ENCODE measurements at regions not wholly inside any gene's neighbourhood (a gene's known extent, or its start where the extent isn't known, plus 50 kb on each side); places are given as distances from the start of the nearest gene placed in this dataset.

DNA sequence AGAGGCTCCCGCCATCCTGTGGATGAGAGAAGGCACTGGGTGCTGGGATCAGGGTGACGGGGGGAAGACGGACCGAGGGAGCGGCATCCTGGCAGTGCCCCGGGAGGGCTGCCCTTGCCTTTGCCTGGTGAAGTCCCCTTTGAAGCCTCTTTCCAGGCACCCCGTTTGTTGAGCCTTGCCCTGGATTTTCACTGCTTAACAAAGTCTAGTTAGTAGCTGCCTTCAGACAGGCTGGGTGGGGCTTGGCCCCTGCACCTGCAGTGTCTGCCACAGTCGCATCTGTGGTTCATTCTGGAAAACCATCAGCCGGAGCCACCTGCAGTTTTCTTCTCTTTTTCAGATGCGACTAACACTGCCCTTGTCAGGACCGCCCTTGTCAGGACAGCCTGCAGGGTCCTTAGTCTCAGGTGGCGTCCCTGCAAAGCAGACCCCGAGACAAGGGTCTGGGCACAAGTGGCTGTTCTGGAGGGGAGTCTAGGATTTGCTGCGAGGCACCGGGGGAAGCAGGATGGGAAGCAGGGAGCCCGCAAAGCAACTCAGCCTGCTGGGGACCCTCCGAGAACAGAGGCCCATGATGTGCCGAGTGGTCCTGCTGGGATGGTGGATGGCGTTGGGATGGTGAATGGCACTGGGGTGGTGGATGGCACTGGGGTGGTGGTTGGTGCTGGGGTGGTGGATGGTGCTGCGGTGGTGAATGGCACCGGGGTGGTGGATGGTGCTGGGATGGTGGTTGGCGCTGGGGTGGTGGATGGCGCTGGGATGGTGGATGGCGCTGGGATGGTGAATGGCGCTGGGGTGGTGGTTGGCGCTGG lies 147.9 kb upstream of the COL5A1 start:
- TF ChIP-seq, protein P1, sequence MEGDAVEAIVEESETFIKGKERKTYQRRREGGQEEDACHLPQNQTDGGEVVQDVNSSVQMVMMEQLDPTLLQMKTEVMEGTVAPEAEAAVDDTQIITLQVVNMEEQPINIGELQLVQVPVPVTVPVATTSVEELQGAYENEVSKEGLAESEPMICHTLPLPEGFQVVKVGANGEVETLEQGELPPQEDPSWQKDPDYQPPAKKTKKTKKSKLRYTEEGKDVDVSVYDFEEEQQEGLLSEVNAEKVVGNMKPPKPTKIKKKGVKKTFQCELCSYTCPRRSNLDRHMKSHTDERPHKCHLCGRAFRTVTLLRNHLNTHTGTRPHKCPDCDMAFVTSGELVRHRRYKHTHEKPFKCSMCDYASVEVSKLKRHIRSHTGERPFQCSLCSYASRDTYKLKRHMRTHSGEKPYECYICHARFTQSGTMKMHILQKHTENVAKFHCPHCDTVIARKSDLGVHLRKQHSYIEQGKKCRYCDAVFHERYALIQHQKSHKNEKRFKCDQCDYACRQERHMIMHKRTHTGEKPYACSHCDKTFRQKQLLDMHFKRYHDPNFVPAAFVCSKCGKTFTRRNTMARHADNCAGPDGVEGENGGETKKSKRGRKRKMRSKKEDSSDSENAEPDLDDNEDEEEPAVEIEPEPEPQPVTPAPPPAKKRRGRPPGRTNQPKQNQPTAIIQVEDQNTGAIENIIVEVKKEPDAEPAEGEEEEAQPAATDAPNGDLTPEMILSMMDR (IDR thresholded peaks at IDR 0.05), result no peak
- TF ChIP-seq POLR2A (IDR thresholded peaks at IDR 0.05), result no peak
